SIG-M5 treated with dmso at 0.1 percent for 504 hours (cell line): ENCODE measurements at regions not wholly inside any gene's neighbourhood (a gene's known extent, or its start where the extent isn't known, plus 50 kb on each side); places are given as distances from the start of the nearest gene placed in this dataset.
"Not testable (repeated sequence)": the region's sequence is repeated elsewhere in the genome, so short reads cannot be mapped to it uniquely, and the experiment has no call there.

Source experiments
- DNase-seq: peaks from one replicate; lab custom pipeline; 2025; ENCODE audit not compliant: unreplicated experiment; lab: John Stamatoyannopoulos, UW

GRCh38 chr13:52565324-52565723 is 76.9 kb upstream of the HNRNPA1L2 start:
- not testable (repeated sequence) for DNase-seq

- DNase-seq: peak; percentile 12
Measured at GRCh38 chr13:52569904-52570602, 72.2 kb upstream of the HNRNPA1L2 start.

- not testable (repeated sequence) for DNase-seq
Measured at GRCh38 chr13:52571163-52571562, 71.1 kb upstream of the HNRNPA1L2 start.

- DNase-seq: not testable (repeated sequence)
Measured at GRCh38 chr13:52582962-52583361, 59.3 kb upstream of the HNRNPA1L2 start.
